Stimulated activated naive CD4-positive, alpha-beta T cell treated with Interleukin-2 at 50 U/mL for 16 hours (primary cell): ENCODE measurements at regions not wholly inside any gene's neighbourhood (a gene's known extent, or its start where the extent isn't known, plus 50 kb on each side); places are given as distances from the start of the nearest gene placed in this dataset.
A peak's percentile ranks its signal among the peaks of the same experiment; 100 is the strongest.

ENCODE experiments used
- DNase-seq: peaks from one replicate; lab custom pipeline; 2025; lab: John Stamatoyannopoulos, UW

DNA sequence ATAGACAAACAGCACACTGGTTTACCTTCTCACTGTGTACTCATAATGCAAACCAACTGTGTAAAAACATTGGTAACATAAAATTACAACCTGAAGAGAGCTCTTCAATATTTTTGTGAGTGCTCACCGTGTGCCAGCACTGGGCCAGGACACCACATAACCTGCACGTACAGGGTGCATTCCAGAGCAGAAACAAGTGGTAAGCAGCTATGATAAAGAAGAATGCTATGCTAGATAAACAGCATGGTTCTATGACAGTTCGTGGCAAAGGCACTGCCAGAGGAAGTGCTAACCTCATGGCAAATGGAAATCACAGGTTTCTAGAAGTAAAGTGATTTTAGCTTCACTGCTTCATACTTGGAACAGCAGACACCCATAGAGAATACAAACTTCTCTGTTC is 343.5 kb downstream of the MTX2 start:
- DNase-seq: no peak

DNA sequence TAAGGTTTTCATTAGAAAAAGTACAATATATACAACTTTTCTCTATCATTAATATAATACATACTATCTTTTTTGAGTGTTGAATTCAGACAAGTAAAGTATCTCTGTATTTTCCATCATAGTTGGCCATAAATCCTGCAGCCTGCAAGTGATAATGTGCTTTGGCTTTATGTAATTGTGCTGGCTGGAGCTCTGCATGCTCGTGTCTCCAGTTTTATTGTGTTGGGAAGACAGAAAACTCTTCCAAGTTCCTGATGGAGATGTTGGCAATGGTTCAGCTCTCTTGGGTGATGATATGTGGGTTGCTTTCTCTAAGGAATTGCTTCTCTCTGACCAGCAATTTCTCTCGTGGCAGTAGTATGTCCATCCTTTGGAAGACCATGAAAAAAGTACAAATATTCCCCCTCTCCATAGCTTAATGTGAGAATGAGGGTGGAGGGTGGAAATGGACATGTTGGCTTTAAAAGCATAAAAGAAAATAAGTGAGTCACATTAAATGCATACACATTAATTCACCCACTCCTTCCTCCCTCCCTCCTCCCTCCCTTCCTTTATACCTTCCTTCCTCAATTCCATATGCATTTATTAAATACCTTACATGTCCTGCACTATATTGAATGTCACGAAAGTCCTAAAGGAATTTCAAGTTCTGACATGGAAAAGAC is 344.2 kb downstream of the MTX2 start:
- no peak for DNase-seq

DNA sequence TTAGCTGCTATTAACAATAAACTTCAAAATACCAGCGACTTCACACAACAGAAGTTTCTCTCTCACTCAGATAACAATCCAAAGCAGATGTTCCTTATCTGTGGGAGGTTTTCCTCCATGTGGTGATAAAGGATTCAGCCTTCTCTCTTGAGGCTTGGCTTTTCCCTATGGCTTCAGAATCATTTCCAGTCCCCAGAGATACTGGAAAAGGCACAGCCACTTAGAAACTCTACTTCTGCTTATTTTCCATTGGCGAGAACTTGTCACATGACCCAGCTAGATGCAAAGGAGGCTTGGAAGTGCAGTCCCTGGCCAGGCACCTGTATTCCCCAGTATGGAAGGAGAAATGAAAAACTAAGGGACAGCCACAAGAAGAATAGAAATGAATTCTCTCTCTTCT is 344.8 kb downstream of the MTX2 start:
- no peak for DNase-seq

DNA sequence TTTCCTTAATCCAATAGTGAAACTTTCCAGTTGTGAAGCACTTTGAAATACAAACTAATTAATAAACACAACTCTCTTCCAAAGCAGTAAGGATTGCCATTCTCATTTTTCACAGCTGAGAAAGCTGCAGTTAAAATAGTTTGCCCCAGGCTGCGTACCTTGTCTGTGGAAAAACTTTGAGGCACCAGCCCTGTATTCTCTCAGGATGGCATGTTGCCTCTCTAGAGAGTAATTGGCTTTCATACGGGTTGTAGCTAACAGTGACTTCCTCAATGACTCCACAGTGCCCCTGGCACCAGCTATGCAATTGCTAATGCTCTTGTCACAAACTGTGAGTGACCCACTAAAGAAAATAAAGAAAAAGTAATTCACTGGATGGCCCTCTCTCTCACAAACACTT is 345.7 kb downstream of the MTX2 start:
- DNase-seq: no peak

DNA sequence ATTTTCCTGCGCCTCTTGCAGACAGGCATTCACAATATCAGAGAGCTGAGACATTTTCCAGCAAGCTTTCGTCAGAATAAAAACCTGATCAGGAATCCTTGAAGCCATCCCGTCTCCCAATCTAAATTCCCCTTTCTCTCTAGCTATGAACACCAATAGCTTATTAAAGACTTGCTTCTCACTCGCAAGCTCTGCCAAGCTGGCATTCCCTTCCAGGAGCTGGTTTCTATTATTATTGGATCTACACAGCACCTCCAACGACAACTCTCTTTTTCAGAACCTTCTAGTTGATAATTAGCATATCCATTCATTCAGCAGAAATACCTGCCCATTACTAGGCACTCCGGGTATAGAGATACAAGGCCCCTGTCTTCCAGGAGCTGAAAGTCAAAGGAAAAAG is 350.3 kb downstream of the MTX2 start:
- DNase-seq: no peak

DNA sequence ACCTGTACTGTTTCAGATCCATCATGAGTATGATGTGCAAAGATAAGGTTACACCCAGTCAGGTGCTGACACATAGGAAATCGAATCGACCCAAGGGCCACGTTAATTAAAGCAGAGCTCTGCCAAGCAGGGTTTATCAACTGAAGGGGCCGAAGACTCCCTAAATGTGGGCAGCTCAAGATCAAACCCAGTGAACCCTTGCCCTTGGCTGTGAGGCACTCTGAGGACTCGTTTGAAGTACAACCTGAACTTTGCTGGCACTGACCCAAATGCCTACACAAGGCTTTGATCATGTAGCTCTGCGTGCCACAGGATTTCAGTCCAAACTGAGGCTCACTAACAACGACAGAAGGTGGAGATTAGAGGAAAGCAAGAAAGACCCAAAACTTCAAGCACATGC is 352.1 kb downstream of the MTX2 start:
- no peak for DNase-seq

DNA sequence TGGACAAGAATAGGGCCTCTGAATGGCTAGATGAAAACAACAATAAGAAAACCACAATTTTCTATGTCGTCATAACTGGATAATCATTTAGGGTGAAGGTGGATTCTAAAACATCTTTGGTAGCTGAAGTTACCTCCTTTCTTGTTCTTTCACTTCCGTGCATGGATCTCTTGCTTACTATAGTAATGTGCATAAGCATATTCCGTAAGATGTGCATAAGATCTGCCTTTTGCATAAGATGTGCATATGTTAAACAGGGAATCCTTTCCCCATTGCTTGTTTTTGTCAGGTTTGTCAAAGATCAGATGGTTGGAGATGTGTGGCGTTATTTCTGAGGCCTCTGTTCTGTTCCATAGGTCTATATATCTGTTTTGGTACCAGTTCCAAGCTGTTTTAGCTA is 353.6 kb downstream of the MTX2 start:
- no peak for DNase-seq

DNA sequence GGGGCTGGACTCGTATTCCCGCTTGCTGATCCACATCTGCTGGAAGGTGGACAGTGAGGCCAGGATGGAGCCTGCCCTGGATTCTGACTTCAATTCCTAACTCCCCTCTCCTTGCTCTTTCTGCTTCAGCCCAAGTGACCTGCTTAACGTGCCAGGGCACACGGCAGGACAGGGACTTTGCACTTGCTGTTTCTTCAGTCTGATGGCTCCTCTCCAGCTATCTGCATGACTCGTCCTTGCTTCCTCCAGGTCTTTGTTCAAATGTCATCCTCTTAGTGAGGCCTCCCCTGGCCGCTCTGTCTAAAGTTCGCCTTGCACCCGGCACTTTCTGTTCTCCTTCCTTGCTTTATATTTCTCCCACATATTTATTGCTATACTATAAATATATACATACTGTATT is 357.6 kb downstream of the MTX2 start:
- no peak for DNase-seq

DNA sequence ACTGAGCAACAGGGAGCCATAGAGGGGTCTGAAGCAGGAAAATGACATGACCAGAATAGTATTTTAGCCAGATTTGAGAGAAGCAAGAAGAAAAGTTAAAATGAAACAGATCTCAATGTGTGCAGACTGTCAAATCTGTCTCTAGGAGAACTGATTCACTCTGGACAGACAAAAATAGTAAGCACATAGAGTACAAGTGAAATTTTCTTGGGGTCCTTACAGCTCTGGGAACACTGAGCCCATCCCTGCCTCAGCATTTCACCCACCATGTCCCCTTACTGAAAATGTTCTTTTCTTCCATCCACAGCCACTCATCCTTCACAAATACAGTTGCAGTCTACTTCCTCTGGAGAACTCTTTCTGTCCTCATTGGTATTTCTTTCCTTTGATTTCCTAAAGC is 359.2 kb downstream of the MTX2 start:
- no peak for DNase-seq

DNA sequence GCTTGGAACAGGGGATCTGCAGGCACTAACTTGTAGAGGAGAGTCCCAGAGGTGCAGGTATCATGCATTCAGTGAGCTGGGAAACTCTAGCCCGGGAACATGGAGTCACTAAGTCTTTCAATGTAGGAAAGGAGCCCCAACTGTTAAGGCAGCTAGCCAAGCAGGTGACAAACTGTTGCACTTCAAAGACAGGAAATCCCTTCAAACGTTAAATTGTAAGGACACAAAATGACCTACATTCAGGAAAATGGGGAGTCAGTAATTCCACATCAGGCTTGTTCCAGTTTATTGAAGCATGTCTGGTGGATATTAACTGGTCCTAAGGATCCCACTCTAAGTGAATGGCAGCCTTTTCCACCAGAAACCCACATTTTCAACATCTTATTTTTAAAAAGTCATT is 364.5 kb downstream of the MTX2 start:
- DNase-seq: no peak

DNA sequence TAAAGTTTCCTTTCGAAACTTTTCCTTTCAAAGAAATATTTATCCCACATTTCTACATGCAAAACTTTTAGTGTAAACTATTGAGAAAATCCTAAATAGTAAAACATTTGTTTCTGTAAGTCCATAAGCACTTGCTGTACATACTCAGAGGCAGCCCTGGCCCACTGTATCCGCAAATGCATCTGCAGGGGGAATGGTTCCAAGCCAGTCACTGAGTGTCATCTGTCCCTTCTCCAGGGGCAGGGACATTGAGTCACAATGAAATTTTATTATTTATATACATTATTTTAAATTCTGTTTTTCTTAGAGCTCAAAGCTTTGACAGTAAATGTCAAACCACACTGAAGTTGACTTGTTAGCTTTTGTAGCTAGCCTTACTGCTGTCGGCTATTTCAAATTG is 367.2 kb downstream of the MTX2 start:
- DNase-seq: no peak

DNA sequence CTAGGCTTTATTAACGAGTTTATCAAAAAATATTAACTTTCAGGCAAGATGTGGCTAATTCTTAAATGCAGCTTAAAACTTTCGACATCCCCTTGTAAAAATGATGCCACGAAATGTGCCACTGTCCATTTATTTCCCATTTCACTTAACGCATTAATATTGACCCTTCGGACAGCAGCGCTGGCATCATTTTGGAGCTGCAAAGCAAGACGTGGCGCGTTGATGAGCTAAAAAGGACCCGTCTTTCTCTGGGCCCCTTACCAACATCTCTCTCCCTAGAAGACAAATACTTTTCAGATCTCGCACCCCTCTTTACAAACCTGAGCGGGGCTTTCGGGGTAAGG is 367.9 kb downstream of the MTX2 start:
- DNase-seq: no peak

DNA sequence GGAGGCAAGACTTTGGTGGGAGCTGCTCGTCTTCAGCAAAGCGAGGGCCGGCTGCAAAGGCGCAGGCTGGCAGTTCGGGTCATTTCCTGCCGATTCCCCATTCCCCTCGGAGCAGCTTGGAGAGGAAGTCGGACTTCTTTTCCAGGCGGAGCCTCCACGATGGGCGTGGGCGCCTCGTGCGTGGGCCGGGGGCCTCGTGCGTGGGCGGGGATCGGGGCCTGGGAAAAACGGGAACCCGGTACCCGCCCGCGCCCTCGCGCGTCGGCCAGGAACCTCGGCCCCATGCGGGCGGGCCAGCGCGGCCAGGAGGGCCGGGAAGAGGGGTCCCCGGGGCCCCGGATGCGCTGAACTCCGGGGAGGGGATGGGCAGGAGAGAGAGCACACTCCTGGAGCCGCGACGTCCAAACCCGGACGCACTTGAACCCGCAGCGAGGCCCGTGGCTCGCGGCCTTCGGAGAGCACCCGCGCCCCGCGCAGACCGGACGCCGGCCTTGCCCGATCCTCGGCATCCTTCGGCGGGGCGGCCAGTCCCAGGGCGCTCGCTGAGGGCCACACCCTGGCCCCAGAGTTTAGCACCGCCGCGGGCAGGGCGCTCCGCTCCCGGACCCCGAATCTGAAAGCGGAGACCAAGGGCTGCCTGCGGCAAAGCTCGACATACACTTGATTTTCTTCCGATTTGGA is 368.4 kb downstream of the MTX2 start:
- DNase-seq: no peak

DNA sequence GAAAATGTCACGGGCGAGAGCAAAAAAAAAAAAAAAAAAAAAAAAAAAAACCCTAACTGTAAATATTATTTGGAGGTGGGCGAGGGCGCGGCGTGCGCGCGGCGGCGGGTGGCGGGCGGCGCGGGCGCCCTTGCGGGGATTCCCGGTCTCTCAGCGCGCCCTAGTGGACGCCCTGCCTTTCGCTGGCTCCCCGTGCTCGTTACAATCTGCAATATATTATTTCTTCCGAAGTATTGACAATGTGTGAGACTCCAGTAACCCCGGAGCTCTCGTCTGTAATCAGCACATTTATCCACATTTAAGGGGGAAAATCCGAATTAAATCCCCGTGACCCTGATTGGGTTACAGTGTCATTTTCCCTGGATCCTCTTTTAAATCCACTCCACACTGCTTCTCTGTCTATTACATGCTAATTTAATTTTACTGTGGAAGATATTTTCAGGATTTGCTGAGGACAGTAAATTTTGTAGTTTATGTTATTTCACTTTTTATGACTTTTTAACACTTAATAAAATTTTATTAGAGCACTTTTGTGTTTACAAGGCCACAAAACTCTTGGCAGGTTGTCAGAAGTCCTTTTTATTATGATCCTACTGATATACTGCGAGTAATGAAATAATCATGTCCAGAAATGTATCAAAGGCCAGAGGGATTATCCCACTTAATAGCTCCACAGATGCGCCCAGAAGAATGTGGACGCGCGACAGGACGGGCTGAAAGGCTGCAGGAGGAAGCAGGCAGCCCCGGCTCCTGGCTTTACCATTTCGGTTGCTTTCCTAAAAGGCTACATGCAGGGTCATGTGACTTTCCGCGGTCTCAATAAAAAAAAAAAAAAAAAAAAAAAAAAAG is 369.1 kb downstream of the MTX2 start:
- DNase-seq: peak; percentile 45

DNA sequence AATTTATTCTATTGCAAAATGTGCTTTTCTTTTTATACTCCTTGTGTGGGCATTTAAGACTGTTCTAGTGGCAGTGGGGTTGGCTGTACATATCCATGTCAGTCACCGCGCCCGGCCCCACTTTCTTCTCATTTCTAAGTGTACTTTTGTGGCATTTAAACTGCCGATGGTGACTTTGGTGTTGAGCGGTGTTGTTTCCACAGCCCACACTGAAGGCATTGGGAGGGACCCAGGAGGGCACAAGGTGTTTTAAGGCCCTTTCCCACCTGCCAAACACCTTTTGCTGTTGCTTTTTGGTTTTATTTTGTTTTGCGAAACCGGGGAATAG is 369.7 kb downstream of the MTX2 start:
- no peak for DNase-seq

DNA sequence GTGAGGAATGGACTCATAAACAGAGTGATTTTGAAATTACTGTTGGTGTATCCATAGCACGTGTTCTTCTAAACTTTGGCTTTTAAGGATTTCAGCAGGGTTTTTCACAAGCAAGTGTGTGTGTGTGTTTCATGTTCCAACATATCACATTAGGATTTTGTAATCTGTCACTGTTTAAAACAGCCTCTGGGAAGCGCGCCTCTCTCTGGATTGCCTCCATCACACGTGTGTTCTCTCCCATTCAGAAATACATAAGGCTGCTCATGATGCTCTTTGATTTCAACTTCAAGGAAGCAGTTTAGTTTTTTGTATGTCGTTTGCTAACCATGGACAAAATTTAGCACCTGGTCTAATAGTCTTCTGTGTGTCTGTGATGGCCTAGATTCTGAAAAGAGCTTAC is 370.4 kb downstream of the MTX2 start:
- DNase-seq: no peak

DNA sequence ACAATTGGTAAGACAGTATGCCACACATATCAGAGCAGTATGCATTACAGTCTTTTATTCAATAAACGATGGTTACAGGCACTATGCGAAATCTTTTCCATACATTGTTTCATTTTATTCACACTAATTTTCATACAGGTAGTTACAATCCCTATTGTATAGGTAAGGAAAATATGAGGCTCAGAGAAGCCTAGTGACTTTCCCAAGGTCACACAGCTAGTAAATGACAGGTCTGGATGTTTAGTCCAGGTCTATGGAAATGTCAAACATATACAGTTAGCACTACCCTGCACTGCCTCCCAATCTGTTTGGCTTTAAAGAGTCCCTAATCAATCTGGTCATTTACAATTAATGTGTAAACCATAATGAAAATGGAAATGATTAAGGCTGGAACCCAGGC is 372.2 kb downstream of the MTX2 start:
- no peak for DNase-seq

DNA sequence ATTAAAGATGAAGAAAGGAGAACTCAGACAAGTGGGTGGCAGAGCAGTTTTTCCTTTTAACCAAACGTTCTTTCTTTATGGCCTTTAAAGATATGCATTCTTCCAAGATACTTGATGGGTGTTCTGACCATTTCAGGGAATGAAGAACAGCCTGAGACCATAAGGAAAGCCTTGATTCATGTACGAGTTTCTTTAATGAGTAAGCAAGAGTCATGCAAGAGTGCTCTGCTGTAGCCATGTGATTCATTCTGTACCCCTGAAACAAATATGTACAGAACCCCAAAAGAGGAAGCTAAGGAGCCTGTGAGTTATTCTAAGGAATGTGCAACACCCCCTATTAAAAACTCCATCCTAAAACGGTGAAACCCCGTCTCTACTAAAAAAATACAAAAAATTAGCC is 372.8 kb downstream of the MTX2 start:
- no peak for DNase-seq

DNA sequence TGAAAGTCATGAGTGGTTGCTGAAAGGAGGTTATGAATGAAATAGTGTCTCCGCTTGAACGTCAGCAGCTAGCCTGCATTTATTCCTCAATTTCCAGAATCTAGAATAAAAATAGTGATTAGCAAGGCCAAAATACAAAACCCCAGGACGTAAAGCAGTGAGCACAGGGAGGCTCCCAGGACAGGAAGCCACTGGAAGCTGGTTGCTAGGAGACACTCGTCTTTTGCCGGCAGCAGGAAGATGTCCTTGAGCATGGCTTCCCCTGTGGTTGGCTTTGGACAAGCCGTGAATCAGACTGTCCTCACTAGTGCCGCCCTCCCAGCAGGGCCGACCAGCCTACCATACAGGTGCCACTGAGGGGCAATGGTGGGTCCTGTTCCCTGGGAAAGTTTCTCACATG is 374.4 kb downstream of the MTX2 start:
- DNase-seq: no peak

DNA sequence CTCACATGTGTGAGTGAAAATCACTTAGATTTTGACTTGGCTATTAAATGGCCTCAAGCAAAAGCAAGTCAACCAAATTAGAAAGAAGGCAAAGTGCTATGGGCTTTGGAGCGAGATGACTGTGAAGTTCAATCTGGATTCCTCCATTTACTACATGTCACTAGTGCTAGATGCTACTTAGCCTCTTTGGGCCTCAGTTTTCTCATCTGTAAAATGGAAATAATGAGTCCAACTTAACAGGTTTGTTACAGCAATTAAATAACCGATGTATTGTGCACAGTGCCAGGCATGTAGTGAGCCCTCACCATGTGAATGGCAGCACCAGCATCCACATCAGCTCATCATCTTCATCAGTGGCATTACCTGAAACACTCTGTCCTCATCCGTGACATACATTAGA is 376.3 kb downstream of the MTX2 start:
- no peak for DNase-seq

DNA sequence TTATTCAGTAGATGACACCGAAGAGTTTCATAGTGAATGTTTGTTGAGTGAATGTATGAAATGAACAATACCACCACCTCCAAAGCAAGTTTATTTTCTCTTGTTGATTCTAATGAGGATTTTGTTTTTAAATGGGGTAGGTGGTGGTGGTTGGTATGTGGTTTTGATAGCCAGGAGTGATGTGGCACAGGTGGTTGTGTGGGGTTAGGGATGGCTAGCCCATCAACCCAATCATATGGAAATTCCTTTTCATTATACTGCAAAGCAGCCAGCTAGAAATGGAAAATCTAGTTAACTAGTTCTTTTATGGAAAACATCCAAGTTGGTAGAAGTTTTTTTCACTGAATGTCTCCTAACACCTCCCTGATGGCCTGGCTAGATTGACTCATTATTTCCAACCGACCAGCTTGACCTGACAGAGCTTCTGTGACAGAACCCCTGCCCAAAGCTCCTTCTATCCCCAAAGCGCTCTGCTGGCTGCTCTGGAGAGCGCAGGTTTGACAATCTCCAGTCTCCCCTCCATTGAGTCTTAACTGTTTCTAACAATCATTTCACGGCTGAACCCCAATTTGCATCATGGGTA is 376.9 kb downstream of the MTX2 start:
- no peak for DNase-seq

DNA sequence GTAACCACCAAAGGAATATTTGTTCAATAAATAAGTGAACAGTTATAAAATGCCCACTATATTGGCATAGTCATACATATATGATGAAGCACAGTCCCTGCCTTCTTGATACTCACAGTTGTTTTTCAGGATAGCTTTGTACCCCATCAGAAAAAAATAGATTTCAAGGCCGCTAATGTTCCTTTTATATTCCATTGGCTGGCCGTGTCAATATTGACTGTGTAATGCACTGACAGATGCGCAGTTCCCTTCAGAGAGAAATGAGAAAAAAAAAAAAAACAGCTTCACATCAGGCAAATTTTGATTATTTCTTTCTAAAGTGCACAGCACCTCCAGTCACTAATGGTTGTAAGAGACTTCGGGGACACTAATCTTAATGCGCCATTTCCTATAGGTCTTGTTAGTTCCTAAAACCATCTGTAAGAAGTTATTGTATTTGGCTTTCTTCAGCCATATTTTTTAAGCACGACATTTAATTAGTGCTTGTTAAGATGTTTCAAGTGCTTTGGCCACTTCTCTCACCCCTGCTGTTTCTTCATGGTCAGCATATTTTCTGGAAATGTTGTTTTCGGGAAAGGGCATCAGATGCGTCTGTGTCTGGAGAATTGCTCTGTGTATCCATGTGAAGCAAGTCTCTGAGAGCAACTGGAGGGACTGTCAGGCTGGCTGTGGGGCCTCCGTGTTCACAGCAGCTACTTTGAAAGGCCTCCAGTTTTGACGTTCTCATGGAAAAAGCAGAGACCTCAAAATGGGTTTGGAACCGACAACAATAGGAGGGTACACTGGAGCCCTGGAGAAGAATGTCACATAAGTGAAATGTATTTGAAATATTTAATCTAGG is 378.3 kb downstream of the MTX2 start:
- DNase-seq: no peak
